GM23338 (cell line): ENCODE measurements at regions not wholly inside any gene's neighbourhood (a gene's known extent, or its start where the extent isn't known, plus 50 kb on each side); places are given as distances from the start of the nearest gene placed in this dataset.

Source experiments
- ATAC-seq: fragments of 200-7000 bp; cut with Tn5 transposase; 3 replicates; pipeline ENCODE4 v1.9.1; 2020
- DNase-seq: peaks from one replicate; pipeline ENCODE4 v3.0.0-alpha.2; 2015; ENCODE audit warnings: low spot score
- H2AFZ ChIP-seq: fragments of 200-600 bp; sonication (generic); 2 replicates; pipeline ENCODE4 v1.8.0; 2016; ENCODE audit warnings: antibody characterized with exemption, mild to moderate bottlenecking, moderate library complexity
- H3F3A ChIP-seq: fragments of 200-600 bp; sonication (generic); replicated peaks from 2 replicates; pipeline ENCODE4 v1.8.0; 2017; ENCODE audit warnings: antibody characterized with exemption, mixed run types, low read depth
- H3K27ac ChIP-seq: fragments of 200-600 bp; sonication (generic); 2 replicates; pipeline ENCODE4 v1.6.1; 2016; ENCODE audit warnings: low read depth
- H3K27me3 ChIP-seq: fragments of 200-600 bp; sonication (generic); 2 replicates; pipeline ENCODE4 v1.8.0; 2016; ENCODE audit warnings: mild to moderate bottlenecking, mixed run types, moderate library complexity; ENCODE audit not compliant: insufficient read depth
- H3K36me3 ChIP-seq: fragments of 200-600 bp; sonication (generic); 2 replicates; pipeline ENCODE4 v1.8.0; 2016; ENCODE audit warnings: mild to moderate bottlenecking; ENCODE audit not compliant: insufficient read depth
- H3K4me1 ChIP-seq: fragments of 200-600 bp; sonication (generic); 2 replicates; pipeline ENCODE4 v1.8.0; 2016; ENCODE audit warnings: mild to moderate bottlenecking, moderate library complexity; ENCODE audit not compliant: insufficient read depth
- H3K4me2 ChIP-seq: fragments of 200-600 bp; sonication (generic); 2 replicates; pipeline ENCODE4 v1.7.1; 2017; ENCODE audit warnings: mixed run types
- H3K4me3 ChIP-seq: fragments of 200-600 bp; sonication (generic); 2 replicates; pipeline ENCODE4 v1.6.1; 2016; ENCODE audit warnings: mixed run types
- H3K79me2 ChIP-seq: fragments of 200-600 bp; sonication (generic); replicated peaks from 2 replicates; pipeline ENCODE4 v1.8.0; 2017; ENCODE audit warnings: mild to moderate bottlenecking; ENCODE audit not compliant: insufficient read depth
- H3K9me2 ChIP-seq: fragments of 200-600 bp; sonication (generic); 2 replicates; pipeline ENCODE4 v1.8.0; 2017; ENCODE audit not compliant: insufficient read depth
- H4K20me1 ChIP-seq: fragments of 200-600 bp; sonication (generic); replicated peaks from 2 replicates; pipeline ENCODE4 v1.8.0; 2017; ENCODE audit warnings: mild to moderate bottlenecking; ENCODE audit not compliant: insufficient read depth
- H3K27ac Mint-ChIP-seq: 2 replicates; pipeline ENCODE4 v1.8.0; 2020; ENCODE audit warnings: inconsistent platforms, mild to moderate bottlenecking, moderate library complexity, mixed read lengths
- H3K27me3 Mint-ChIP-seq: 3 replicates; pipeline ENCODE4 v1.8.0; 2022; ENCODE audit warnings: low read depth, mild to moderate bottlenecking, moderate library complexity, mixed read lengths, inconsistent platforms; ENCODE audit not compliant: insufficient read depth, poor library complexity
- H3K36me3 Mint-ChIP-seq: 3 replicates; pipeline ENCODE4 v1.8.0; 2021; ENCODE audit warnings: low read depth, mild to moderate bottlenecking, inconsistent platforms, moderate library complexity, mixed read lengths
- H3K4me1 Mint-ChIP-seq: 3 replicates; pipeline ENCODE4 v1.8.0; 2020; ENCODE audit warnings: mild to moderate bottlenecking, inconsistent platforms, mixed read lengths
- H3K4me3 Mint-ChIP-seq: 3 replicates; pipeline ENCODE4 v1.8.0; 2021; ENCODE audit warnings: moderate library complexity, mild to moderate bottlenecking, inconsistent platforms, mixed read lengths
- H3K9me3 Mint-ChIP-seq: 3 replicates; pipeline ENCODE4 v1.8.0; 2020; ENCODE audit warnings: moderate library complexity, mild to moderate bottlenecking, inconsistent platforms, mixed read lengths
- CREB1 ChIP-seq: fragments of 250-450 bp; sonication (Bioruptor Pico); IDR thresholded peaks from 2 replicates; pipeline ENCODE4 v1.5.0; 2020; ENCODE audit warnings: low read depth, mild to moderate bottlenecking, moderate library complexity
- ETS1 ChIP-seq: IDR thresholded peaks from 2 replicates; pipeline ENCODE4 v1.6.1; 2016; ENCODE audit warnings: antibody characterized with exemption
- EZH2 ChIP-seq: fragments of 200-600 bp; sonication (generic); IDR thresholded peaks from one replicate; pipeline ENCODE4 v1.8.0; 2017; ENCODE audit warnings: antibody characterized with exemption, mild to moderate bottlenecking, low read depth; ENCODE audit not compliant: unreplicated experiment
- JUNB ChIP-seq: IDR thresholded peaks from one replicate; pipeline ENCODE4 v1.6.1; 2016; ENCODE audit warnings: antibody characterized with exemption; ENCODE audit not compliant: unreplicated experiment
- POLR2AphosphoS5 ChIP-seq: IDR thresholded peaks from 2 replicates; pipeline ENCODE4 v1.6.1; 2016; ENCODE audit warnings: antibody characterized with exemption, low read depth
- REST ChIP-seq: IDR thresholded peaks from one replicate; pipeline ENCODE4 v1.6.1; 2018; ENCODE audit warnings: antibody characterized with exemption; ENCODE audit not compliant: unreplicated experiment
- ZNF114 ChIP-seq: fragments of 250-450 bp; sonication (Bioruptor Pico); IDR thresholded peaks from 2 replicates; pipeline ENCODE4 v1.5.0; 2020; ENCODE audit warnings: mild to moderate bottlenecking, moderate library complexity
- ZNF331 ChIP-seq: fragments of 250-450 bp; sonication (Bioruptor Pico); IDR thresholded peaks from 2 replicates; pipeline ENCODE4 v1.5.0; 2020; ENCODE audit warnings: low read depth, mild to moderate bottlenecking, moderate library complexity
- ZNF462 ChIP-seq: fragments of 250-450 bp; sonication (Bioruptor Pico); IDR thresholded peaks from 2 replicates; pipeline ENCODE4 v1.5.0; 2020; ENCODE audit warnings: mild to moderate bottlenecking, moderate library complexity

- peaks cover 5% of the 10 kb centered on the region for H3K36me3 ChIP-seq
- H3K9me2 ChIP-seq: peaks cover 3% of the 10 kb centered on the region; the same call in 1 of the 2 replicates
- no peak overlapping the region for H3K4me3 ChIP-seq
- H4K20me1 ChIP-seq: no peaks in the 10 kb centered on the region
- peaks cover 8% of the 10 kb centered on the region for H3K4me1 ChIP-seq
- peaks cover 4% of the 10 kb centered on the region for H3K27me3 Mint-ChIP-seq
- DNase-seq (no peak), ATAC-seq (no peak)
- no peak overlapping the region for H3K27ac ChIP-seq
- H3K27ac Mint-ChIP-seq: no peak overlapping the region
- no peaks in the 10 kb centered on the region for H3K27me3 ChIP-seq
- H3K9me3 Mint-ChIP-seq: peaks cover 39% of the 10 kb centered on the region
- no peak overlapping the region for H2AFZ ChIP-seq
- no peaks in the 10 kb centered on the region for H3F3A ChIP-seq
- no peaks in the 10 kb centered on the region for H3K79me2 ChIP-seq
- H3K4me3 Mint-ChIP-seq: no peak overlapping the region
- no peak overlapping the region for H3K4me2 ChIP-seq
- TF ChIP-seq ZNF114 (no peak), ZNF331 (CRISPR knock-in tag) (no peak), ZNF462 (CRISPR knock-in tag) (no peak), ETS1 (no peak), JUNB (no peak), EZH2 (no peak), REST (no peak), CREB1 (CRISPR knock-in tag) (no peak), POLR2AphosphoS5 (no peak)
- H3K36me3 Mint-ChIP-seq: peaks cover 34% of the 10 kb centered on the region; the same call in 2 of the 3 replicates
- peaks cover 8% of the 10 kb centered on the region for H3K4me1 Mint-ChIP-seq
Measured at GRCh38 chr12:113630625-113631024, 159.0 kb upstream of the LHX5 start.
